Erythroblast (primary cell): ENCODE measurements at regions not wholly inside any gene's neighbourhood (a gene's known extent, or its start where the extent isn't known, plus 50 kb on each side); places are given as distances from the start of the nearest gene placed in this dataset.

Source experiments
- GATA1 ChIP-seq: IDR thresholded peaks from 2 replicates; pipeline ENCODE4 v1.6.1; 2011; ENCODE audit warnings: low read depth, mild to moderate bottlenecking, control low read depth, low read length, moderate library complexity
- POLR2A ChIP-seq: IDR thresholded peaks from 2 replicates; pipeline ENCODE4 v1.6.1; 2011; ENCODE audit warnings: mild to moderate bottlenecking, low read length

- TF ChIP-seq POLR2A (no peak), GATA1 (no peak)
Observed at GRCh38 chr3:99472385-99472784, 166.0 kb upstream of the COL8A1 start.
